ENCODE measurements at regions not wholly inside any gene's neighbourhood (a gene's known extent, or its start where the extent isn't known, plus 50 kb on each side); places are given as distances from the start of the nearest gene placed in this dataset.

DNA sequence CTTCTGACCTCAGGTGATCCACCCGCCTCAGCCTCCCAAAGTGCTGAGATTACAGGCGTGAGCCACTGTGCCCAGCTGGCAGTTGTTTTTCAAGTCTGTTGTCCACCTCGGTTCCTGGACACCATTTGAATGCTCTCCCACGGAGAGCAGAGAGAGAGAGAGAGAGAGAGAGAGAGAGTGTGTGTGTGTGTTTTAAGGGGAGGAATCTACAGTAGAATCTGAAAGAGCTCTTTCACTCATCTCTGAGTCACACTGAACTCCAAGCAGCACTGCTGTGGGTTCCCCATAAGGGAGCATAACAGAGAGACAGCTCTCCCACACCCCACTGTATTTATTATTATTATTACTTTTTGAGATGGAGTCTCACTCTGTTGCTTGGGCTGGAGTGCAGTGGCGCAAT, 156.6 kb downstream of the RPLP1 start:
- TF ChIP-seq LEF1 (IDR thresholded peaks at IDR 0.05; ENCODE audit: borderline replicate concordance) (no peak), FOXA1 (IDR thresholded peaks at IDR 0.05) (no peak), L3MBTL2 (conservative IDR thresholded peaks at IDR 0.05) (no peak), ARNT (IDR thresholded peaks at IDR 0.05) (no peak), SUZ12 (IDR thresholded peaks at IDR 0.05) (no peak), FOXM1 (IDR thresholded peaks at IDR 0.05; ENCODE audit: borderline replicate concordance) (no peak), HDGF (IDR thresholded peaks at IDR 0.05; ENCODE audit: borderline replicate concordance) (no peak), SP1 (IDR thresholded peaks at IDR 0.05) (no peak)
- TF ChIP-seq, protein P1, sequence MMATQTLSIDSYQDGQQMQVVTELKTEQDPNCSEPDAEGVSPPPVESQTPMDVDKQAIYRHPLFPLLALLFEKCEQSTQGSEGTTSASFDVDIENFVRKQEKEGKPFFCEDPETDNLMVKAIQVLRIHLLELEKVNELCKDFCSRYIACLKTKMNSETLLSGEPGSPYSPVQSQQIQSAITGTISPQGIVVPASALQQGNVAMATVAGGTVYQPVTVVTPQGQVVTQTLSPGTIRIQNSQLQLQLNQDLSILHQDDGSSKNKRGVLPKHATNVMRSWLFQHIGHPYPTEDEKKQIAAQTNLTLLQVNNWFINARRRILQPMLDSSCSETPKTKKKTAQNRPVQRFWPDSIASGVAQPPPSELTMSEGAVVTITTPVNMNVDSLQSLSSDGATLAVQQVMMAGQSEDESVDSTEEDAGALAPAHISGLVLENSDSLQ (IDR thresholded peaks at IDR 0.05), result no peak

All from HEK293T (cell line).